Muscle of back (tissue), 3 donors: ENCODE measurements at regions not wholly inside any gene's neighbourhood (a gene's known extent, or its start where the extent isn't known, plus 50 kb on each side); places are given as distances from the start of the nearest gene placed in this dataset.
"Not testable (repeated sequence)": the region's sequence is repeated elsewhere in the genome, so short reads cannot be mapped to it uniquely, and the experiment has no call there.

Source experiments
- DNase-seq, 3 donors: peaks; one replicate each; pipeline versions ENCODE4 v3.0.0 to v3.0.0-alpha.2; 2013

GRCh38 chr6:19976411-19977129 is 139.4 kb downstream of the ID4 start:
- DNase-seq = no peak

GRCh38 chr6:19979059-19979458 is 141.9 kb downstream of the ID4 start:
- no peak for DNase-seq

- no peak for DNase-seq
Observed at GRCh38 chr6:19979986-19980385, 142.8 kb downstream of the ID4 start.

GRCh38 chr6:19983374-19983773 is 146.2 kb downstream of the ID4 start:
- no peak for DNase-seq

- DNase-seq = no peak
Observed at GRCh38 chr6:19986691-19987438, 149.7 kb downstream of the ID4 start.

- DNase-seq = peak; percentile 6 to 39 (median 19)
Observed at GRCh38 chr6:19988555-19988954, 151.4 kb downstream of the ID4 start.

- no peak for DNase-seq
Observed at GRCh38 chr6:19991176-19991575, 154.0 kb downstream of the ID4 start.

GRCh38 chr6:19994909-19995308 is 157.7 kb downstream of the ID4 start:
- DNase-seq = no peak

GRCh38 chr6:19995575-19996257 is 158.5 kb downstream of the ID4 start:
- no peak for DNase-seq

GRCh38 chr6:19997104-19997503 is 159.9 kb downstream of the ID4 start:
- no peak for DNase-seq

- no peak for DNase-seq
Observed at GRCh38 chr6:19998541-19998940, 161.4 kb downstream of the ID4 start.

GRCh38 chr6:19999319-20000191 is 162.4 kb downstream of the ID4 start:
- no peak for DNase-seq

GRCh38 chr6:20001286-20001685 is 164.1 kb downstream of the ID4 start:
- no peak for DNase-seq

GRCh38 chr6:20006037-20006436 is 168.9 kb downstream of the ID4 start:
- no peak for DNase-seq

GRCh38 chr6:20008131-20008530 is 171.0 kb downstream of the ID4 start:
- no peak for DNase-seq

GRCh38 chr6:20013066-20013861 is 176.1 kb downstream of the ID4 start:
- DNase-seq = no peak

- no peak for DNase-seq
Observed at GRCh38 chr6:20014508-20014907, 177.3 kb downstream of the ID4 start.

- no peak for DNase-seq
Observed at GRCh38 chr6:20020526-20020925, 183.4 kb downstream of the ID4 start.

- no peak for DNase-seq
Observed at GRCh38 chr6:20021795-20022194, 184.6 kb downstream of the ID4 start.

- DNase-seq = not testable (repeated sequence)
Observed at GRCh38 chr6:20023549-20024315, 186.6 kb downstream of the ID4 start.
